Lung (tissue), 11 donors: ENCODE measurements at regions not wholly inside any gene's neighbourhood (a gene's known extent, or its start where the extent isn't known, plus 50 kb on each side); places are given as distances from the start of the nearest gene placed in this dataset.

Experiments
- ATAC-seq: fragments of 200-7000 bp; cut with Tn5 transposase; one replicate; pipeline ENCODE4 v1.9.1; 2020; ENCODE audit warnings: moderate number of reproducible peaks; ENCODE audit not compliant: insufficient read depth, low FRiP score
- DNase-seq, 3 donors: peaks; one replicate each; pipeline ENCODE4 v3.0.0-alpha.2; 2013 to 2017
- H3K27ac ChIP-seq, 2 donors: one replicate each; pipeline ENCODE4 v1.5.1; 2013; ENCODE audit warnings: mild to moderate bottlenecking in 2 of 2, moderate library complexity in 2 of 2, control low read depth in 1 of 2, inconsistent platforms in 1 of 2, low read depth in 1 of 2, low read length in 1 of 2
- H3K27me3 ChIP-seq, 3 donors: one replicate each; pipeline ENCODE4 v1.5.1; 2013; ENCODE audit warnings: low read length in 2 of 3; ENCODE audit not compliant: control insufficient read depth in 3 of 3, insufficient read depth in 3 of 3
- H3K36me3 ChIP-seq, 4 donors: one replicate each; pipeline ENCODE4 v1.5.1; 2013; ENCODE audit warnings: low read length in 4 of 4, mild to moderate bottlenecking in 1 of 4, moderate library complexity in 1 of 4; ENCODE audit not compliant: control insufficient read depth in 4 of 4, insufficient read depth in 4 of 4
- H3K4me1 ChIP-seq, 5 donors: one replicate each; pipeline ENCODE4 v1.5.1; 2013; ENCODE audit warnings: low read length in 5 of 5, mild to moderate bottlenecking in 2 of 5, moderate library complexity in 1 of 5; ENCODE audit not compliant: control insufficient read depth in 5 of 5, insufficient read depth in 5 of 5
- H3K4me3 ChIP-seq: one replicate; pipeline ENCODE4 v1.5.1; 2013; ENCODE audit warnings: mild to moderate bottlenecking, control low read depth, moderate library complexity
- H3K9ac ChIP-seq, 2 donors: one replicate each; pipeline ENCODE4 v1.5.1; 2013; ENCODE audit warnings: low read length in 2 of 2, control low read depth in 1 of 2; ENCODE audit not compliant: insufficient read depth in 1 of 2
- H3K9me3 ChIP-seq, 4 donors: one replicate each; pipeline ENCODE4 v1.5.1; 2013; ENCODE audit warnings: low read length in 3 of 4, mild to moderate bottlenecking in 1 of 4, moderate library complexity in 1 of 4; ENCODE audit not compliant: control insufficient read depth in 4 of 4, insufficient read depth in 3 of 4
- CTCF ChIP-seq: IDR thresholded peaks from 2 replicates; pipeline ENCODE4 v1.5.1; 2012; ENCODE audit warnings: mild to moderate bottlenecking; ENCODE audit errors: control extremely low read depth, extremely low read depth
- WGBS, 2 donors: extraction: QIAGEN DNeasy Blood & Tissue Kit; methylation state at CpG; one replicate each; pipeline ENCODE4 v1.1.7; 2013; 5-methylcytosine and 5-hydroxymethylcytosine counted together
- donor health status: control.
- donor health status: control.
- donor health status: Bipolar disorder and iron deficiency.
- donor health status: healthy.
- donor health status: DM: yes; HTN: yes; CAD: no.

- WGBS, 2 donors = 89 to 90% methylated on average over 6 of the region's 6 CpGs
- DNase-seq = no peak
- no peak overlapping the region for H3K27ac ChIP-seq
These were observed 492.8 kb downstream of the INSC start for GRCh38 chr11:15607361-15608036.

GRCh38 chr11:15609445-15609844 lies 494.7 kb downstream of the INSC start:
- no peak for TF ChIP-seq CTCF
- Histone ChIP-seq H3K4me1 (peaks cover 0 to 16% (median 0%) of the 10 kb centered on the region in 5 donors), H3K36me3 (no peaks in the 10 kb centered on the region), H3K9ac (no peak overlapping the region), H3K27me3 (no peaks in the 10 kb centered on the region), H3K4me3 (no peak overlapping the region), H3K27ac (no peak overlapping the region), H3K9me3 (peaks cover 0 to 2% (median 0%) of the 10 kb centered on the region in 4 donors)
- DNase-seq = no peak
- ATAC-seq = no peak
- WGBS, 2 donors = 96 to 97% methylated on average over 1 of the region's 1 CpG

More at GRCh38 chr11:15607361-15608036, 492.8 kb downstream of the INSC start:
- no peak for TF ChIP-seq CTCF
- Histone ChIP-seq H3K9me3 (peaks cover 0 to 2% (median 0%) of the 10 kb centered on the region in 4 donors), H3K4me1 (peaks cover 0 to 11% (median 2%) of the 10 kb centered on the region in 5 donors), H3K27me3 (no peaks in the 10 kb centered on the region), H3K36me3 (no peaks in the 10 kb centered on the region), H3K9ac (no peak overlapping the region), H3K4me3 (no peak overlapping the region)
- ATAC-seq = no peak

- ATAC-seq (no peak), DNase-seq (no peak)
- WGBS, 2 donors = 46 to 62% methylated on average over 5 of the region's 5 CpGs
- Histone ChIP-seq H3K4me3 (no peak overlapping the region), H3K27me3 (no peaks in the 10 kb centered on the region), H3K27ac (no peak overlapping the region), H3K36me3 (no peaks in the 10 kb centered on the region), H3K9me3 (peaks cover 0 to 2% (median 0%) of the 10 kb centered on the region in 4 donors), H3K9ac (no peak overlapping the region), H3K4me1 (peaks cover 0 to 16% (median 0%) of the 10 kb centered on the region in 5 donors)
- TF ChIP-seq CTCF = no peak
These were observed 496.2 kb downstream of the INSC start for GRCh38 chr11:15610881-15611280.
